ENCODE measurements at regions not wholly inside any gene's neighbourhood (a gene's known extent, or its start where the extent isn't known, plus 50 kb on each side); places are given as distances from the start of the nearest gene placed in this dataset.
"Not testable (repeated sequence)": the region's sequence is repeated elsewhere in the genome, so short reads cannot be mapped to it uniquely, and the experiment has no call there.

- H3K4me1 ChIP-seq (ENCODE audit: insufficient read depth, low read length, severe bottlenecking), result no peaks in the 10 kb centered on the region
- no peak overlapping the region for H3K4me3 ChIP-seq (ENCODE audit: low read depth, low read length, poor library complexity, severe bottlenecking)
- H3K27ac ChIP-seq (ENCODE audit: low read depth, low read length, poor library complexity, severe bottlenecking), result no peak overlapping the region
- no peaks in the 10 kb centered on the region for H3K27me3 ChIP-seq (ENCODE audit: insufficient read depth, low read length)
- no peaks in the 10 kb centered on the region for H3K9me2 ChIP-seq (ENCODE audit: low read depth, low read length)
- H3K9ac ChIP-seq (ENCODE audit: low read length), result no peak overlapping the region
- no peaks in the 10 kb centered on the region for H3K79me2 ChIP-seq (ENCODE audit: insufficient read depth, low read length)
- H3K36me3 ChIP-seq (ENCODE audit: insufficient read depth, low read length), result no peaks in the 10 kb centered on the region
- no peaks in the 10 kb centered on the region for H3F3A ChIP-seq (ENCODE audit: insufficient read depth, low read length)
- H3K4me2 ChIP-seq (ENCODE audit: low read length), result no peak overlapping the region
- H3K9me3 ChIP-seq (ENCODE audit: low read length), result no peaks in the 10 kb centered on the region
- H2AFZ ChIP-seq (ENCODE audit: low read length), result no peak overlapping the region
- TF ChIP-seq EZH2 (IDR thresholded peaks at IDR 0.05; ENCODE audit: borderline replicate concordance, low read length), result no peak
- peak; percentile 61 for TF ChIP-seq CTCF (IDR thresholded peaks at IDR 0.05; ENCODE audit: low read length)
- H4K20me1 ChIP-seq (ENCODE audit: insufficient read depth, low read length), result no peaks in the 10 kb centered on the region
These were observed 87.3 kb upstream of the FOXI2 start for GRCh38 chr10:127649642-127650041.

GRCh38 chr10:127657056-127657455 is 79.9 kb upstream of the FOXI2 start:
- no peaks in the 10 kb centered on the region for H3K4me1 ChIP-seq (ENCODE audit: insufficient read depth, low read length, severe bottlenecking)
- no peaks in the 10 kb centered on the region for H3K9me3 ChIP-seq (ENCODE audit: low read length)
- no peak overlapping the region for H2AFZ ChIP-seq (ENCODE audit: low read length)
- no peak overlapping the region for H3K4me3 ChIP-seq (ENCODE audit: low read depth, low read length, poor library complexity, severe bottlenecking)
- no peak overlapping the region for H3K9ac ChIP-seq (ENCODE audit: low read length)
- H3K79me2 ChIP-seq (ENCODE audit: insufficient read depth, low read length), result no peaks in the 10 kb centered on the region
- H3K27ac ChIP-seq (ENCODE audit: low read depth, low read length, poor library complexity, severe bottlenecking), result no peak overlapping the region
- TF ChIP-seq EZH2 (IDR thresholded peaks at IDR 0.05; ENCODE audit: borderline replicate concordance, low read length) (no peak), CTCF (IDR thresholded peaks at IDR 0.05; ENCODE audit: low read length) (no peak)
- H3K9me2 ChIP-seq (ENCODE audit: low read depth, low read length), result no peaks in the 10 kb centered on the region
- no peaks in the 10 kb centered on the region for H4K20me1 ChIP-seq (ENCODE audit: insufficient read depth, low read length)
- H3K27me3 ChIP-seq (ENCODE audit: insufficient read depth, low read length), result no peaks in the 10 kb centered on the region
- H3K4me2 ChIP-seq (ENCODE audit: low read length), result no peak overlapping the region
- H3K36me3 ChIP-seq (ENCODE audit: insufficient read depth, low read length), result no peaks in the 10 kb centered on the region
- no peaks in the 10 kb centered on the region for H3F3A ChIP-seq (ENCODE audit: insufficient read depth, low read length)

GRCh38 chr10:127676430-127676829 is 60.6 kb upstream of the FOXI2 start:
- H4K20me1 ChIP-seq (ENCODE audit: insufficient read depth, low read length); H3K9ac ChIP-seq (ENCODE audit: low read length); H3K4me1 ChIP-seq (ENCODE audit: insufficient read depth, low read length, severe bottlenecking); H3K9me2 ChIP-seq (ENCODE audit: low read depth, low read length); H3K27ac ChIP-seq (ENCODE audit: low read depth, low read length, poor library complexity, severe bottlenecking); H3F3A ChIP-seq (ENCODE audit: insufficient read depth, low read length); H3K4me2 ChIP-seq (ENCODE audit: low read length); H3K36me3 ChIP-seq (ENCODE audit: insufficient read depth, low read length); H3K9me3 ChIP-seq (ENCODE audit: low read length); H2AFZ ChIP-seq (ENCODE audit: low read length); H3K79me2 ChIP-seq (ENCODE audit: insufficient read depth, low read length); H3K27me3 ChIP-seq (ENCODE audit: insufficient read depth, low read length); H3K4me3 ChIP-seq (ENCODE audit: low read depth, low read length, poor library complexity, severe bottlenecking): not testable (repeated sequence)

GRCh38 chr10:127678091-127678490 is 58.9 kb upstream of the FOXI2 start:
- Histone ChIP-seq H3K9me3 (ENCODE audit: low read length) (no peaks in the 10 kb centered on the region), H3K9ac (ENCODE audit: low read length) (no peak overlapping the region)
- TF ChIP-seq EZH2 (IDR thresholded peaks at IDR 0.05; ENCODE audit: borderline replicate concordance, low read length) (no peak), CTCF (IDR thresholded peaks at IDR 0.05; ENCODE audit: low read length) (no peak)

More at GRCh38 chr10:127678091-127678490, 58.9 kb upstream of the FOXI2 start:
- H3K79me2 ChIP-seq (ENCODE audit: insufficient read depth, low read length), result no peaks in the 10 kb centered on the region
- no peak overlapping the region for H3K4me3 ChIP-seq (ENCODE audit: low read depth, low read length, poor library complexity, severe bottlenecking)
- no peak overlapping the region for H3K27ac ChIP-seq (ENCODE audit: low read depth, low read length, poor library complexity, severe bottlenecking)
- H3K27me3 ChIP-seq (ENCODE audit: insufficient read depth, low read length), result no peaks in the 10 kb centered on the region
- H3K36me3 ChIP-seq (ENCODE audit: insufficient read depth, low read length), result no peaks in the 10 kb centered on the region
- H3K9me2 ChIP-seq (ENCODE audit: low read depth, low read length), result no peaks in the 10 kb centered on the region
- no peak overlapping the region for H2AFZ ChIP-seq (ENCODE audit: low read length)
- no peaks in the 10 kb centered on the region for H3F3A ChIP-seq (ENCODE audit: insufficient read depth, low read length)
- no peaks in the 10 kb centered on the region for H3K4me1 ChIP-seq (ENCODE audit: insufficient read depth, low read length, severe bottlenecking)
- no peaks in the 10 kb centered on the region for H4K20me1 ChIP-seq (ENCODE audit: insufficient read depth, low read length)
- H3K4me2 ChIP-seq (ENCODE audit: low read length), result no peak overlapping the region

Data from OCI-LY1 (cell line).